Peyer's patch (tissue), 4 donors: ENCODE measurements at regions not wholly inside any gene's neighbourhood (a gene's known extent, or its start where the extent isn't known, plus 50 kb on each side); places are given as distances from the start of the nearest gene placed in this dataset.

Source experiments
- DNase-seq, 3 donors: peaks; one replicate each; pipeline ENCODE4 v3.0.0-alpha.2; 2017 to 2019
- H3K27ac ChIP-seq, 4 donors: fragments of 200-600 bp; sonication (generic); one replicate each; pipeline ENCODE4 v1.5.1; 2016 to 2019
- H3K27me3 ChIP-seq, 2 donors: fragments of 200-600 bp; sonication (generic); one replicate each; pipeline ENCODE4 v1.5.1; 2019
- H3K36me3 ChIP-seq, 3 donors: fragments of 200-600 bp; sonication (generic); one replicate each; pipeline ENCODE4 v1.5.1; 2016 to 2019
- H3K4me1 ChIP-seq, 4 donors: fragments of 200-600 bp; sonication (generic); one replicate each; pipeline ENCODE4 v1.5.1; 2016 to 2019
- H3K4me3 ChIP-seq, 4 donors: fragments of 200-600 bp; sonication (generic); 1 replicate in 3 of 4; 2 replicates in 1 of 4; pipeline ENCODE4 v1.5.1; 2016 to 2019; ENCODE audit warnings: mild to moderate bottlenecking in 1 of 4
- H3K9me3 ChIP-seq, 4 donors: fragments of 200-600 bp; sonication (generic); one replicate each; pipeline ENCODE4 v1.5.1; 2016 to 2019; ENCODE audit warnings: mild to moderate bottlenecking in 1 of 4
- CTCF ChIP-seq, 6 experiments: fragments of 450-650 bp in 4 of 6; fragments of 200-600 bp in 2 of 6; sonication (generic) in 1 of 6; IDR thresholded peaks; one replicate each; pipeline ENCODE4 v1.5.1; 2017 to 2019; ENCODE audit warnings: antibody characterized with exemption in 6 of 6, mild to moderate bottlenecking in 3 of 6, moderate library complexity in 1 of 6
- POLR2A ChIP-seq, 2 donors: fragments of 450-650 bp; IDR thresholded peaks; one replicate each; pipeline ENCODE4 v1.5.1; 2017; ENCODE audit warnings: antibody characterized with exemption in 2 of 2, mild to moderate bottlenecking in 2 of 2, moderate library complexity in 2 of 2

GRCh38 chr10:52939894-52940293 lies 167.3 kb upstream of the MBL2 start:
- H3K4me3 ChIP-seq = no peak overlapping the region
- no peaks in the 10 kb centered on the region for H3K9me3 ChIP-seq
- no peak for DNase-seq
- H3K4me1 ChIP-seq = no peaks in the 10 kb centered on the region
- no peaks in the 10 kb centered on the region for H3K27me3 ChIP-seq
- TF ChIP-seq CTCF (IDR thresholded peaks at IDR 0.05) (no peak), POLR2A (IDR thresholded peaks at IDR 0.05) (no peak)
- H3K27ac ChIP-seq = no peak overlapping the region
- H3K36me3 ChIP-seq = no peaks in the 10 kb centered on the region

GRCh38 chr10:52933748-52934147 lies 161.2 kb upstream of the MBL2 start:
- H3K27me3 ChIP-seq = no peaks in the 10 kb centered on the region
- DNase-seq = no peak
- no peaks in the 10 kb centered on the region for H3K4me1 ChIP-seq
- no peak overlapping the region for H3K4me3 ChIP-seq
- H3K36me3 ChIP-seq = no peaks in the 10 kb centered on the region
- TF ChIP-seq POLR2A (IDR thresholded peaks at IDR 0.05) (no peak), CTCF (IDR thresholded peaks at IDR 0.05) (no peak)
- no peak overlapping the region for H3K27ac ChIP-seq
- H3K9me3 ChIP-seq = no peaks in the 10 kb centered on the region

GRCh38 chr10:52927678-52928077 lies 155.1 kb upstream of the MBL2 start:
- no peak overlapping the region for H3K4me3 ChIP-seq

GRCh38 chr10:52923520-52923919 lies 150.9 kb upstream of the MBL2 start:
- TF ChIP-seq POLR2A (IDR thresholded peaks at IDR 0.05) (no peak), CTCF (IDR thresholded peaks at IDR 0.05) (no peak)

More at GRCh38 chr10:52927678-52928077, 155.1 kb upstream of the MBL2 start:
- no peak overlapping the region for H3K27ac ChIP-seq
- TF ChIP-seq CTCF (IDR thresholded peaks at IDR 0.05) (no peak), POLR2A (IDR thresholded peaks at IDR 0.05) (no peak)
- no peaks in the 10 kb centered on the region for H3K27me3 ChIP-seq
- no peaks in the 10 kb centered on the region for H3K4me1 ChIP-seq
- no peaks in the 10 kb centered on the region for H3K36me3 ChIP-seq
- H3K9me3 ChIP-seq = no peaks in the 10 kb centered on the region
- no peak for DNase-seq

GRCh38 chr10:52918714-52919305 lies 146.2 kb upstream of the MBL2 start:
- H3K4me3 ChIP-seq = no peak overlapping the region
- no peaks in the 10 kb centered on the region for H3K36me3 ChIP-seq
- H3K9me3 ChIP-seq = no peaks in the 10 kb centered on the region
- no peak overlapping the region for H3K27ac ChIP-seq
- H3K27me3 ChIP-seq = no peaks in the 10 kb centered on the region
- H3K4me1 ChIP-seq = no peaks in the 10 kb centered on the region
- TF ChIP-seq POLR2A (IDR thresholded peaks at IDR 0.05) (no peak), CTCF (IDR thresholded peaks at IDR 0.05) (no peak)
- DNase-seq = no peak

More at GRCh38 chr10:52923520-52923919, 150.9 kb upstream of the MBL2 start:
- H3K27me3 ChIP-seq = no peaks in the 10 kb centered on the region
- H3K4me3 ChIP-seq = no peak overlapping the region
- no peaks in the 10 kb centered on the region for H3K36me3 ChIP-seq
- no peaks in the 10 kb centered on the region for H3K4me1 ChIP-seq
- H3K27ac ChIP-seq = no peak overlapping the region
- no peak for DNase-seq
- H3K9me3 ChIP-seq = no peaks in the 10 kb centered on the region

GRCh38 chr10:52915391-52915790 lies 142.8 kb upstream of the MBL2 start:
- no peak for DNase-seq
- no peaks in the 10 kb centered on the region for H3K27me3 ChIP-seq
- H3K36me3 ChIP-seq = no peaks in the 10 kb centered on the region
- H3K4me1 ChIP-seq = no peaks in the 10 kb centered on the region
- TF ChIP-seq POLR2A (IDR thresholded peaks at IDR 0.05) (no peak), CTCF (IDR thresholded peaks at IDR 0.05) (no peak)
- H3K4me3 ChIP-seq = no peak overlapping the region
- H3K9me3 ChIP-seq = no peaks in the 10 kb centered on the region
- H3K27ac ChIP-seq = no peak overlapping the region
